ENCODE measurements at regions not wholly inside any gene's neighbourhood (a gene's known extent, or its start where the extent isn't known, plus 50 kb on each side); places are given as distances from the start of the nearest gene placed in this dataset.

GRCh38 chr9:91141407-91141965 lies 220.2 kb downstream of the AUH start:
- DNase-seq: no peak

GRCh38 chr9:91143162-91143561 lies 218.6 kb downstream of the AUH start:
- no peak for DNase-seq

- DNase-seq: no peak
Measured at GRCh38 chr9:91143642-91144041, 218.1 kb downstream of the AUH start.

- DNase-seq: no peak
Measured at GRCh38 chr9:91144769-91145168, 216.9 kb downstream of the AUH start.

- no peak for DNase-seq
Measured at GRCh38 chr9:91145496-91145895, 216.2 kb downstream of the AUH start.

- no peak for DNase-seq
Measured at GRCh38 chr9:91146391-91147019, 215.2 kb downstream of the AUH start.

GRCh38 chr9:91147079-91147708 lies 214.5 kb downstream of the AUH start:
- DNase-seq: no peak

GRCh38 chr9:91148306-91148705 lies 213.4 kb downstream of the AUH start:
- no peak for DNase-seq

GRCh38 chr9:91150273-91150997 lies 211.3 kb downstream of the AUH start:
- DNase-seq: no peak

GRCh38 chr9:91150998-91151717 lies 210.6 kb downstream of the AUH start:
- DNase-seq: no peak

GRCh38 chr9:91151718-91152095 lies 210.0 kb downstream of the AUH start:
- no peak for DNase-seq

- no peak for DNase-seq
Measured at GRCh38 chr9:91154686-91155085, 207.0 kb downstream of the AUH start.

GRCh38 chr9:91155181-91155580 lies 206.5 kb downstream of the AUH start:
- no peak for DNase-seq

- DNase-seq: no peak
Measured at GRCh38 chr9:91155746-91156376, 205.9 kb downstream of the AUH start.

- DNase-seq: no peak
Measured at GRCh38 chr9:91156451-91157234, 205.1 kb downstream of the AUH start.

- DNase-seq: no peak
Measured at GRCh38 chr9:91157883-91158282, 203.8 kb downstream of the AUH start.

- no peak for DNase-seq
Measured at GRCh38 chr9:91158286-91158685, 203.4 kb downstream of the AUH start.

- no peak for DNase-seq
Measured at GRCh38 chr9:91158946-91159345, 202.8 kb downstream of the AUH start.

GRCh38 chr9:91159664-91160121 lies 202.0 kb downstream of the AUH start:
- no peak for DNase-seq

GRCh38 chr9:91160181-91160580 lies 201.5 kb downstream of the AUH start:
- no peak for DNase-seq

- no peak for DNase-seq
Measured at GRCh38 chr9:91160599-91161464, 200.9 kb downstream of the AUH start.
